AG04449 (cell line): ENCODE measurements at regions not wholly inside any gene's neighbourhood (a gene's known extent, or its start where the extent isn't known, plus 50 kb on each side); places are given as distances from the start of the nearest gene placed in this dataset.

Experiments
- CTCF ChIA-PET: fragments of 350-600 bp; formaldehyde crosslinking; extraction: SDS; loops from one replicate; lab custom pipeline; 2021; ENCODE audit warnings: antibody characterized with exemption; lab: Yijun Ruan, JAX
- POLR2A ChIA-PET: fragments of 400-600, 350-600 bp; formaldehyde crosslinking; extraction: SDS; loops from one replicate; lab custom pipeline; 2020; ENCODE audit warnings: antibody characterized with exemption, inconsistent platforms; lab: Yijun Ruan, JAX
- DNase-seq: peaks from one replicate; pipeline ENCODE4 v3.0.0-alpha.2; 2010; ENCODE audit warnings: low read depth, low spot score
- H3K4me3 ChIP-seq: 2 replicates; pipeline ENCODE4 v1.5.1; 2011; ENCODE audit warnings: low read depth, mild to moderate bottlenecking, control low read depth, low read length
- TF ChIP-seq, protein P1 (sequence below): IDR thresholded peaks from one replicate; pipeline ENCODE4 v1.5.1; 2011; ENCODE audit warnings: mild to moderate bottlenecking, moderate library complexity, low read length, control low read depth, inconsistent platforms; ENCODE audit not compliant: insufficient read depth; ENCODE audit errors: missing control alignments

- H3K4me3 ChIP-seq = no peak overlapping the region
- TF ChIP-seq, protein P1, sequence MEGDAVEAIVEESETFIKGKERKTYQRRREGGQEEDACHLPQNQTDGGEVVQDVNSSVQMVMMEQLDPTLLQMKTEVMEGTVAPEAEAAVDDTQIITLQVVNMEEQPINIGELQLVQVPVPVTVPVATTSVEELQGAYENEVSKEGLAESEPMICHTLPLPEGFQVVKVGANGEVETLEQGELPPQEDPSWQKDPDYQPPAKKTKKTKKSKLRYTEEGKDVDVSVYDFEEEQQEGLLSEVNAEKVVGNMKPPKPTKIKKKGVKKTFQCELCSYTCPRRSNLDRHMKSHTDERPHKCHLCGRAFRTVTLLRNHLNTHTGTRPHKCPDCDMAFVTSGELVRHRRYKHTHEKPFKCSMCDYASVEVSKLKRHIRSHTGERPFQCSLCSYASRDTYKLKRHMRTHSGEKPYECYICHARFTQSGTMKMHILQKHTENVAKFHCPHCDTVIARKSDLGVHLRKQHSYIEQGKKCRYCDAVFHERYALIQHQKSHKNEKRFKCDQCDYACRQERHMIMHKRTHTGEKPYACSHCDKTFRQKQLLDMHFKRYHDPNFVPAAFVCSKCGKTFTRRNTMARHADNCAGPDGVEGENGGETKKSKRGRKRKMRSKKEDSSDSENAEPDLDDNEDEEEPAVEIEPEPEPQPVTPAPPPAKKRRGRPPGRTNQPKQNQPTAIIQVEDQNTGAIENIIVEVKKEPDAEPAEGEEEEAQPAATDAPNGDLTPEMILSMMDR = no peak
- peak; percentile 67 for DNase-seq
- POLR2A ChIA-PET = interaction anchor here (0.7 kb wide), 1 partner anchor 188 kb away, joined by 3 read pairs; no protein-coding TSS in a partner anchor
- CTCF ChIA-PET = interaction anchor here (1.0 to 1.6 kb wide), 5 partner anchors 12 to 632 kb away, joined by 3 to 6 read pairs (median 3); no protein-coding TSS in a partner anchor
These were observed 228.8 kb upstream of the FAM83B start for GRCh38 chr6:54617730-54618129.

DNA sequence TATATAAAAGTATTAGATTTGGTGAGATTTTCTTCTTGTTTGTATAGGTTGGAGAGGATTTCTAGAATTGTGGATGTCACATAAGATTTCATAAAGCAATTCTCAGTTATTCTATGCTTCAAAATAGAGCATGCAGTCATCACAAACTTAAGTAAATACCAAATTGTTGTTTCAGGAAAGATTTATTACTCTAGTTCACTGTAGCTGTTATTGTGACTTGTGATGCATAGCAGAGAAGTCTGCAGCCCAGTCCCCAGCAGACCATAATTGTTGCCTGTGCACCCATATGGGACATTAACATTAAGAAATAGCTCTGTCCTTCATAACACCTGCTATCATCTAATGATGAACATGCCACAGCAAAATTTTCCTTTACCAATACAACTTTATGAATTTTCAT lies 228.0 kb upstream of the FAM83B start:
- ChIA-PET POLR2A (no interaction called here), CTCF (interaction anchor here (1.3 to 1.6 kb wide), 3 partner anchors 13 to 633 kb away, joined by 3 to 6 read pairs (median 3); no protein-coding TSS in a partner anchor)
- no peak overlapping the region for H3K4me3 ChIP-seq
- TF ChIP-seq, protein P1 = no peak
- no peak for DNase-seq

GRCh38 chr6:54619102-54619501 lies 227.5 kb upstream of the FAM83B start:
- DNase-seq = no peak
- TF ChIP-seq, protein P1 = no peak
- CTCF ChIA-PET = no interaction called here

GRCh38 chr6:54621285-54621684 lies 225.3 kb upstream of the FAM83B start:
- CTCF ChIA-PET = interaction anchor here (1.0 to 1.3 kb wide), 4 partner anchors 9 to 378 kb away, joined by 3 to 4 read pairs (median 3); no protein-coding TSS in a partner anchor
- DNase-seq = no peak
- POLR2A ChIA-PET = no interaction called here
- TF ChIP-seq, protein P1 = no peak
- no peak overlapping the region for H3K4me3 ChIP-seq

More at GRCh38 chr6:54619102-54619501, 227.5 kb upstream of the FAM83B start:
- no peak overlapping the region for H3K4me3 ChIP-seq
- POLR2A ChIA-PET = no interaction called here

DNA sequence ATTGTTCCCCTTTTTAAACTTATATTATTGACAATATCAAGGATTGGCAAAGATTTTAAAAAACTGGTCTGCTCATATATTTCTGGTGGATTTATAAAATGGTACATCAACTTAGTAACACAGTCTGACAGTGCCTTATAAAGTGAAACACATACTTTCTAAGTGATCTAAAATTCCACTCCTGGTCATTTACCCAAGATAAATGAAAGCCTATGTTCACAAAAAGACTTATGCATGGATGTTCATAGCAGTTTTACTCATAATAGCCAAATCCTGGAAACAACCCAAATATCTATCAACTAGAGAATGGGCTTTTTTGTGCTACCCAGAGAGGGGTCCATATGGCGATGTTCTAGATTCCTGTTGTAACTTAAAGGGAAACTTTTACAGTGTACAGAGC lies 222.4 kb upstream of the FAM83B start:
- ChIA-PET CTCF (interaction anchor here (1.6 kb wide), 1 partner anchor 21 kb away, joined by 4 read pairs; no protein-coding TSS in a partner anchor), POLR2A (no interaction called here)
- no peak overlapping the region for H3K4me3 ChIP-seq
- TF ChIP-seq, protein P1 = no peak
- no peak for DNase-seq

DNA sequence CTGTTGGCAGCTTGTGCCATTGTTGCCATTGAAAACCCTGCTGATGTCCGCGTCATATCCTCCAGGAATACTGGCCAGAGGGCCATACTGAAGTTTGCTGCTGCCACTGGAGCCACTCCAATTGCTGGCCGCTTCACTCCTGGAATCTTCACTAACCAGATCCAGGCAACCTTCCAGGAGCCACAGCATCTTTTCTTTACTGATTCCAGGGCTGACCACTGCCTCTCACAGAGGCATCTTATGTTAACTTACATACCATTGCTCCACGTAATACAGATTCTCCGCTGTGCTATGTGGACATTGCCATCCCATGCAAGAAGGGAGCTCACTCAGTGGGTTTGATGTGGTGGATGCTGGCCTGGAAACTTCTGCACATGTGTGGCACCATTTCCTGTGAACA lies 221.8 kb upstream of the FAM83B start:
- TF ChIP-seq, protein P1 = no peak
- peak; percentile 46 for DNase-seq
- POLR2A ChIA-PET = no interaction called here
- H3K4me3 ChIP-seq = no peak overlapping the region
- CTCF ChIA-PET = interaction anchor here (1.6 kb wide), 1 partner anchor 20 kb away, joined by 4 read pairs; no protein-coding TSS in a partner anchor
